Activated CD4-positive, alpha-beta T cell treated with anti-CD3 and anti-CD28 coated beads for 36 hours (primary cell): ENCODE measurements at regions not wholly inside any gene's neighbourhood (a gene's known extent, or its start where the extent isn't known, plus 50 kb on each side); places are given as distances from the start of the nearest gene placed in this dataset.
"Not testable (repeated sequence)": the region's sequence is repeated elsewhere in the genome, so short reads cannot be mapped to it uniquely, and the experiment has no call there.

Experiments used
- ATAC-seq: fragments of 200-7000 bp; cut with Tn5 transposase; one replicate; pipeline ENCODE4 v1.10.0; 2021; ENCODE audit warnings: mild to moderate bottlenecking, moderate library complexity
- CTCF ChIA-PET: fragments of 350-600 bp; sonication (Branson Sonifier 250); formaldehyde crosslinking; loops from one replicate; lab custom pipeline; 2021; ENCODE audit warnings: antibody characterized with exemption; lab: Charles Lee
- POLR2A ChIA-PET: fragments of 350-600 bp; sonication (Branson Sonifier 250); formaldehyde crosslinking; loops from one replicate; lab custom pipeline; 2021; ENCODE audit warnings: antibody characterized with exemption, inconsistent platforms; lab: Charles Lee
- DNase-seq: peaks from one replicate; pipeline ENCODE4 v3.0.0-alpha.2; 2020
- H3K27ac Mint-ChIP-seq: one replicate; pipeline ENCODE4 v1.8.0; 2021; ENCODE audit warnings: mixed read lengths
- H3K27me3 Mint-ChIP-seq: one replicate; pipeline ENCODE4 v1.8.0; 2021; ENCODE audit warnings: mixed read lengths
- H3K36me3 Mint-ChIP-seq: one replicate; pipeline ENCODE4 v1.8.0; 2021; ENCODE audit warnings: low read depth, mixed read lengths
- H3K4me1 Mint-ChIP-seq: one replicate; pipeline ENCODE4 v1.8.0; 2021; ENCODE audit warnings: mixed read lengths
- H3K4me3 Mint-ChIP-seq: one replicate; pipeline ENCODE4 v1.8.0; 2021; ENCODE audit warnings: mild to moderate bottlenecking, moderate library complexity, mixed read lengths
- H3K9me3 Mint-ChIP-seq: one replicate; pipeline ENCODE4 v1.8.0; 2021; ENCODE audit warnings: low read depth, mixed read lengths
- intact Hi-C, 2 experiments: fragments of 100-400 bp; cut with DNase I in 1 of 2; cut with micrococcal nuclease in 1 of 2; formaldehyde crosslinking; loops; one replicate each; pipeline versions ENCODE4 v1.14.2 to v1.15.1; 2022 to 2024; cut with DNase I, micrococcal nuclease

GRCh38 chr4:52198294-52198693 lies 147.2 kb downstream of the SPATA18 start:
- intact Hi-C loops: no loop called here
- Mint-ChIP-seq H3K27ac (no peak overlapping the region), H3K9me3 (no peaks in the 10 kb centered on the region), H3K4me1 (no peaks in the 10 kb centered on the region), H3K27me3 (peaks cover 3% of the 10 kb centered on the region), H3K4me3 (no peak overlapping the region), H3K36me3 (no peaks in the 10 kb centered on the region)
- ChIA-PET CTCF (no interaction called here), POLR2A (no interaction called here)
- no peak for DNase-seq
- ATAC-seq: no peak

- Mint-ChIP-seq H3K36me3 (no peaks in the 10 kb centered on the region), H3K27ac (no peak overlapping the region), H3K27me3 (peaks cover 3% of the 10 kb centered on the region), H3K4me3 (no peak overlapping the region), H3K9me3 (no peaks in the 10 kb centered on the region), H3K4me1 (no peaks in the 10 kb centered on the region)
- ChIA-PET POLR2A (no interaction called here), CTCF (no interaction called here)
- no peak for DNase-seq
- ATAC-seq: no peak
- intact Hi-C loops: no loop called here
Observed at GRCh38 chr4:52199574-52200338, 148.7 kb downstream of the SPATA18 start.

DNA sequence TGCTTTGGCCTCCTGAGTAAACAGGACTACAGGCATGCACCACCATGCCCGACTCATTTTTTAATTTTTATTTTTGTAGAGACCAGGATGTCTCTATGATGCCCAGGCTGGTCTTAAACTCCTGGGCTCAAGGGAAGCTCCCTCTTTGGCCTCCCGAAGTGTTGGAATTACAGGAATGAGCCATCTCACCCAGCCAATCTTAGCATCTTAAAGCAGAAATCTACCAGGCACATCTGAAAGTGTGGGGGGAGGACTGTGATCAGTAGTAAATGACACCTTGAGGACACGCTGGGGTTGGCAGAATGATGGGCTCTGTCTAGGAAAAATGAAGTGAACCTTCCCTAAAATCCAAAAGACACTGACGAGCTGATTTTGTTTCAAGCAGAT lies 149.2 kb downstream of the SPATA18 start:
- intact Hi-C loops: no loop called here
- H3K36me3 Mint-ChIP-seq: no peaks in the 10 kb centered on the region
- ATAC-seq (no peak), DNase-seq (no peak)
- no peak overlapping the region for H3K4me3 Mint-ChIP-seq
- no peaks in the 10 kb centered on the region for H3K4me1 Mint-ChIP-seq
- no peaks in the 10 kb centered on the region for H3K9me3 Mint-ChIP-seq
- ChIA-PET POLR2A (no interaction called here), CTCF (no interaction called here)
- H3K27ac Mint-ChIP-seq: no peak overlapping the region
- no peaks in the 10 kb centered on the region for H3K27me3 Mint-ChIP-seq

DNA sequence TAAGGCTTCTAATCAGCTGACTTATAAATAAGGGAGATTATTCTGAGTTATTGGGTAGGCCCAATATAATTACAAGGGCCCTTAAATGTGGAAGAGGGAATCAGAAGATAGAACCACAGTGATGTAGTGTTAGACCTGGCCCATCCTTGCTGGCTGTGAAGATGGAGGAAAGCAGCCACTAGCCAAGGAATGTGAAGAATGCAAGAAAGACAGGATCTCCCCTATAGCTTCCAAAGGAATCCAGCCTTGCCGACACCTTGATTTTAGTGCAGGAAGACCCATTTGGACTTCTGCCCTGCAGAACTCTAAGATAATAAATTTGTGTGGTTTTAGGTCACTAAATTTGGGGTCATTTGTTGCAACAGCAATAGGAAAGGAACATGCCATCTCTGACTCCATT lies 150.6 kb downstream of the SPATA18 start:
- no peaks in the 10 kb centered on the region for H3K27me3 Mint-ChIP-seq
- POLR2A ChIA-PET: no interaction called here

DNA sequence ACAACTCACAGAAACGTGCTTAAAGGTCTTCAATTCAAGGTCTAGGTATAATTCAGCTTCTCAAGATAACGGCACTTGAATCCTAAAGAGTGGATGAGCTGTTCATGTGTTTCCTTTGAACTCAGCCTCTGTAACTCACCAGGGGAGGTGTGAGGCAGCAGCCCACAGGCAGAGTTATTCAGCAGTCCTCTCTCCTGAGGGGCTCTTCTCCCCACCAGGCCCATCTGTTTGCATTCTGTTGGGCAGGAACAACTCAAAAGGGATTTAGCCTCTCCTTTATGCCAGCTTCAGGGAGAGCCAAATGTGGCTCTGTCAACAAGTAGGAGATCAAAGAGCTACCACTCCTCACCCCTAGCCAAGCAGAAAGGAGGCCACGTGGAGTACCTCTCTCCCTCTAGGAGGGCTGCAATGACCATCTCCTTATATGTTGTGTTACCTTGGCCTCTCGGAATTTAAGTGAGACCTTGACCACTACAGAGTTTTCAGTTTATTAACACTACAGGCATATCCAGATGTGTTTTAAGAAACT lies 151.2 kb downstream of the SPATA18 start:
- ATAC-seq: no peak
- no peak overlapping the region for H3K27ac Mint-ChIP-seq

More for the DNA sequence above, 150.6 kb downstream of the SPATA18 start:
- DNase-seq (no peak), ATAC-seq (no peak)
- intact Hi-C loops: no loop called here
- Mint-ChIP-seq H3K4me1 (no peaks in the 10 kb centered on the region), H3K9me3 (no peaks in the 10 kb centered on the region), H3K36me3 (no peaks in the 10 kb centered on the region), H3K4me3 (no peak overlapping the region), H3K27ac (no peak overlapping the region)
- CTCF ChIA-PET: no interaction called here

DNA sequence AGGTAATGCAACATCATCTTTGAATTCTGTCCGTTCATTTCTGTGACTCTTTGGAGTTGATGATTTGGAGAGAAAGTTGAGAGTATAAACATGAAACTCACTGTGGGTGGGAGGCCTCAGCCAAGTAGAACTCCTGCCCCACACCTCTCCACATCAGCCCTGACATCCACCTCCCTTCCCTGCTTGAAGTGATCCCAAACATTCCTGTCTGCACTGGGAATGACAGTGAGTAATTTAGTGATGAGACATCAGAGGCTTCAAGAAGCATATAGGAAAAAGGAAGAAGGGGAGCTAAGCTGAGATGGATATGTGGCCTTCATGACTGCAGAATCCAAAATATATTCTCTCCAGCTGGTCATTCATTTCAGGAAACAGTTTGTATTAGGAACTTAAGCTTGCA lies 151.8 kb downstream of the SPATA18 start:
- no peak for DNase-seq
- Mint-ChIP-seq H3K27ac (no peak overlapping the region), H3K9me3 (no peaks in the 10 kb centered on the region), H3K4me1 (no peaks in the 10 kb centered on the region), H3K4me3 (no peak overlapping the region), H3K27me3 (no peaks in the 10 kb centered on the region), H3K36me3 (no peaks in the 10 kb centered on the region)
- intact Hi-C loops: no loop called here
- ChIA-PET CTCF (no interaction called here), POLR2A (no interaction called here)
- ATAC-seq: no peak

More for the DNA sequence above, 151.2 kb downstream of the SPATA18 start:
- ChIA-PET POLR2A (no interaction called here), CTCF (no interaction called here)
- Mint-ChIP-seq H3K27me3 (no peaks in the 10 kb centered on the region), H3K4me1 (no peaks in the 10 kb centered on the region), H3K4me3 (no peak overlapping the region), H3K9me3 (no peaks in the 10 kb centered on the region), H3K36me3 (no peaks in the 10 kb centered on the region)
- intact Hi-C loops: no loop called here
- no peak for DNase-seq

DNA sequence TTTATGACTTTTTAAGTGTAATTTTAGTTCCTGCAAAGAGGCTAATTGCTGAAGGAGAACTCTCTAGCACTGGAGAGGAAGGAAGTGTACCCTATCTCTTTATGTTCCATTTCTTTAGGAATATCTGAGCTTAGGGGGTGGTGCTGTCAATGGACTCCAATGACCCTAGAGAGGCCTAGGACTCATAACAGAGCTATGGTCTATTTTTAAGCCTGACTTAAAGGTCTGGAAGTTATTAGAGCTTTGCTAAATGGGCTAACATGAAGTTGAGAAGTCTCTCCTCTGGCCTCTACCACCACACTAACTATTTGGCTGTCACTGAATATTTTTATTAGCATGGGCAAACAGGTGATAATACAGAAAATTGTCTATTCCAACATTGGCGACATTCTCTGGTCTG lies 152.2 kb downstream of the SPATA18 start:
- Mint-ChIP-seq H3K4me1 (no peaks in the 10 kb centered on the region), H3K4me3 (no peak overlapping the region), H3K27me3 (no peaks in the 10 kb centered on the region), H3K9me3 (peaks cover under 1% of the 10 kb centered on the region), H3K36me3 (no peaks in the 10 kb centered on the region), H3K27ac (no peak overlapping the region)
- POLR2A ChIA-PET: no interaction called here
- CTCF ChIA-PET: no interaction called here
- DNase-seq: no peak
- intact Hi-C loops: no loop called here
- no peak for ATAC-seq

GRCh38 chr4:52204921-52205320 lies 153.8 kb downstream of the SPATA18 start:
- ATAC-seq: no peak
- Mint-ChIP-seq H3K9me3 (peaks cover 3% of the 10 kb centered on the region), H3K4me1 (no peaks in the 10 kb centered on the region), H3K27me3 (no peaks in the 10 kb centered on the region), H3K27ac (no peak overlapping the region), H3K4me3 (no peak overlapping the region), H3K36me3 (no peaks in the 10 kb centered on the region)
- intact Hi-C loops: no loop called here
- POLR2A ChIA-PET: no interaction called here
- CTCF ChIA-PET: no interaction called here
- DNase-seq: no peak

DNA sequence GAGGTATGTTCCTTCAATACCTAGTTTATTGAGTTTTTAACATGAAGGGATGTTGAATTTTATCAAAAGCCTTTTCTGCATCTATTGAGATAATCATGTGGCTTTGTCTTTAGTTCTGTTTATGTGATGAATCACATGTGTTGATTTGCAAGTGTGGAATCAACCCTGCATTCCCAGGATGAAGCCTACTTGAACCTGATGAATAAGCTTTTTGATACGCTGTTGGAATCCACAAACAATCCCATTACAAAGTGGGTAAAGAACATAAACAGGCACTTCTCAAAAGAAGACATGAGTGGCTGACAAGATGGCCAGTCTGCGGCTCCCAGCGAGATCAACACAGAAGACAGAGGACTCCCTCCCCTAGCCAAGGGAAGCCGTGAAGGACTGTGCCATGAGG lies 156.0 kb downstream of the SPATA18 start:
- intact Hi-C loops, POLR2A ChIA-PET, H3K4me1 Mint-ChIP-seq, CTCF ChIA-PET, H3K4me3 Mint-ChIP-seq, H3K27me3 Mint-ChIP-seq, H3K36me3 Mint-ChIP-seq, H3K27ac Mint-ChIP-seq, ATAC-seq, DNase-seq, H3K9me3 Mint-ChIP-seq: not testable (repeated sequence)

- Mint-ChIP-seq H3K9me3 (peaks cover 22% of the 10 kb centered on the region), H3K27me3 (no peaks in the 10 kb centered on the region), H3K4me3 (no peak overlapping the region), H3K4me1 (no peaks in the 10 kb centered on the region), H3K36me3 (no peaks in the 10 kb centered on the region), H3K27ac (no peak overlapping the region)
- intact Hi-C loops: no loop called here
- no peak for ATAC-seq
- no peak for DNase-seq
- ChIA-PET POLR2A (no interaction called here), CTCF (no interaction called here)
Observed at GRCh38 chr4:52212702-52213101, 161.6 kb downstream of the SPATA18 start.

- Mint-ChIP-seq H3K27ac (no peak overlapping the region), H3K4me3 (no peak overlapping the region), H3K27me3 (peaks cover 3% of the 10 kb centered on the region), H3K9me3 (no peaks in the 10 kb centered on the region), H3K36me3 (no peaks in the 10 kb centered on the region), H3K4me1 (no peaks in the 10 kb centered on the region)
- no peak for ATAC-seq
- ChIA-PET POLR2A (no interaction called here), CTCF (no interaction called here)
- intact Hi-C loops: no loop called here
- no peak for DNase-seq
Observed at GRCh38 chr4:52231526-52231925, 180.4 kb downstream of the SPATA18 start.

- Mint-ChIP-seq H3K36me3 (no peaks in the 10 kb centered on the region), H3K4me1 (no peaks in the 10 kb centered on the region), H3K27ac (no peak overlapping the region), H3K9me3 (no peaks in the 10 kb centered on the region), H3K27me3 (peaks cover 3% of the 10 kb centered on the region), H3K4me3 (no peak overlapping the region)
- CTCF ChIA-PET: no interaction called here
- POLR2A ChIA-PET: no interaction called here
- no peak for ATAC-seq
- no peak for DNase-seq
- intact Hi-C loops: no loop called here
Observed at GRCh38 chr4:52234561-52235440, 183.7 kb downstream of the SPATA18 start.
